GM12878 (cell line): ENCODE measurements at regions not wholly inside any gene's neighbourhood (a gene's known extent, or its start where the extent isn't known, plus 50 kb on each side); places are given as distances from the start of the nearest gene placed in this dataset.

Source experiments
- ATAC-seq: fragments of 200-7000 bp; cut with Tn5 transposase; 3 replicates; pipeline ENCODE4 v1.9.1; 2020; ENCODE audit warnings: mild to moderate bottlenecking, moderate library complexity
- BruUV-seq: library from RNA; stranded (reverse); fragments of 400-500 nt; replicated peaks from 2 replicates; lab custom pipeline; 2021; lab: Mats Ljungman, UMichigan
- CTCF ChIA-PET: fragments of 300-600 bp; sonication (Branson Sonifier 250); formaldehyde crosslinking; extraction: SDS; loops from one replicate; lab custom pipeline; 2021; ENCODE audit warnings: inconsistent platforms; lab: Yijun Ruan, JAX
- POLR2A ChIA-PET: fragments of 350-600 bp; formaldehyde crosslinking; extraction: SDS; loops from one replicate; lab custom pipeline; 2021; ENCODE audit warnings: inconsistent platforms; lab: Charles Lee
- RAD21 ChIA-PET: fragments of 300-600 bp; sonication (Branson Sonifier 250); formaldehyde crosslinking; loops from one replicate; lab custom pipeline; 2023; ENCODE audit warnings: antibody characterized with exemption; ENCODE audit not compliant: unreplicated experiment; lab: Charles Lee
- SMC1A ChIA-PET: fragments of 300-600 bp; sonication (Branson Sonifier 250); formaldehyde crosslinking; loops from one replicate; lab custom pipeline; 2023; ENCODE audit not compliant: unreplicated experiment, uncharacterized antibody; lab: Charles Lee
- DNase-seq: peaks from one replicate; pipeline ENCODE4 v3.0.0-alpha.2; 2011; ENCODE audit warnings: low read depth, low spot score
- FAIRE-seq: peaks from 3 replicates; lab custom pipeline; 2011; peaks lifted over from hg19 to GRCh38; lab: Jason Lieb, UNC
- H2AFZ ChIP-seq: 2 replicates; pipeline ENCODE4 v1.6.0; 2011; ENCODE audit warnings: low read depth, low read length, control low read depth; ENCODE audit not compliant: control insufficient read depth
- H3K27ac ChIP-seq: 2 replicates; pipeline ENCODE4 v1.5.1; 2011; ENCODE audit warnings: control low read depth; ENCODE audit not compliant: control insufficient read depth, insufficient read depth
- H3K27me3 ChIP-seq, 2 experiments: replicated peaks in 1 of 2; 2 replicates each; pipeline versions ENCODE4 v1.6.0 to v1.6.1; 2011; ENCODE audit warnings: low read length in 1 of 2; ENCODE audit not compliant: control insufficient read depth in 2 of 2, insufficient read depth in 2 of 2
- H3K36me3 ChIP-seq, 2 experiments: 2 replicates each; pipeline ENCODE4 v1.5.1; 2011; ENCODE audit warnings: low read length in 1 of 2; ENCODE audit not compliant: control insufficient read depth in 2 of 2, insufficient read depth in 2 of 2
- H3K4me1 ChIP-seq: 2 replicates; pipeline ENCODE4 v1.6.1; 2011; ENCODE audit warnings: mild to moderate bottlenecking, low read length, moderate library complexity, mixed read lengths; ENCODE audit not compliant: control insufficient read depth, insufficient read depth
- H3K4me2 ChIP-seq: 2 replicates; pipeline ENCODE4 v1.6.0; 2011; ENCODE audit warnings: control low read depth; ENCODE audit not compliant: control insufficient read depth, insufficient read depth
- H3K4me3 ChIP-seq: fragments of 200-600 bp; sonication (generic); 2 replicates; pipeline ENCODE4 v1.5.1; 2016
- H3K79me2 ChIP-seq: 2 replicates; pipeline ENCODE4 v1.6.0; 2011; ENCODE audit warnings: low read length; ENCODE audit not compliant: control insufficient read depth, insufficient read depth
- H3K9ac ChIP-seq: 2 replicates; pipeline ENCODE4 v1.8.0; 2011; ENCODE audit warnings: low read length, control low read depth, mixed read lengths; ENCODE audit not compliant: control insufficient read depth, insufficient read depth
- H3K9me3 ChIP-seq: replicated peaks from 3 replicates; pipeline ENCODE4 v1.5.1; 2011; ENCODE audit warnings: mild to moderate bottlenecking, low read length; ENCODE audit not compliant: control insufficient read depth, insufficient read depth
- H4K20me1 ChIP-seq: 2 replicates; pipeline ENCODE4 v1.6.0; 2011; ENCODE audit not compliant: control insufficient read depth, insufficient read depth
- E4F1 ChIP-seq: fragments of 450-650 bp; IDR thresholded peaks from 2 replicates; pipeline ENCODE4 v1.6.1; 2018; ENCODE audit warnings: borderline replicate concordance, mild to moderate bottlenecking; ENCODE audit not compliant: partially characterized antibody
- EZH2 ChIP-seq: IDR thresholded peaks from 2 replicates; pipeline ENCODE4 v1.6.1; 2012; ENCODE audit warnings: low read depth, mild to moderate bottlenecking, control low read depth, inconsistent platforms, low read length, borderline replicate concordance; ENCODE audit not compliant: control insufficient read depth
- FOXM1 ChIP-seq: IDR thresholded peaks from 2 replicates; pipeline ENCODE4 v1.6.1; 2012; ENCODE audit warnings: low read depth, mild to moderate bottlenecking, inconsistent platforms, low read length, moderate library complexity
- IKZF1 ChIP-seq: fragments of 450-650 bp; conservative IDR thresholded peaks from 2 replicates; pipeline ENCODE4 v1.6.1; 2017; ENCODE audit warnings: antibody characterized with exemption, mild to moderate bottlenecking
- IRF3 ChIP-seq: fragments of 450-650 bp; IDR thresholded peaks from 2 replicates; pipeline ENCODE4 v1.6.1; 2014; ENCODE audit warnings: mild to moderate bottlenecking
- MXI1 ChIP-seq: fragments of 150-350 bp; IDR thresholded peaks from 2 replicates; pipeline ENCODE4 v1.6.1; 2011; ENCODE audit warnings: low read depth, mild to moderate bottlenecking, inconsistent platforms, low read length, improper control_type of control experiment
- PBX3 ChIP-seq: IDR thresholded peaks from 2 replicates; pipeline ENCODE4 v1.6.1; 2011; ENCODE audit warnings: mild to moderate bottlenecking, low read depth, low read length, moderate library complexity; ENCODE audit not compliant: insufficient replicate concordance
- POLR2AphosphoS2 ChIP-seq: IDR thresholded peaks from 2 replicates; pipeline ENCODE4 v1.6.1; 2011; ENCODE audit warnings: low read depth, mild to moderate bottlenecking, low read length, improper control_type of control experiment, moderate library complexity
- TAF1 ChIP-seq: IDR thresholded peaks from 2 replicates; pipeline ENCODE4 v1.6.1; 2011; ENCODE audit warnings: mild to moderate bottlenecking, low read depth, low read length, borderline replicate concordance
- USF2 ChIP-seq: IDR thresholded peaks from 2 replicates; pipeline ENCODE4 v1.6.1; 2011; ENCODE audit warnings: low read depth, low read length, improper control_type of control experiment, borderline replicate concordance
- ZNF24 ChIP-seq: fragments of 450-650 bp; IDR thresholded peaks from 2 replicates; pipeline ENCODE4 v1.6.1; 2017; ENCODE audit warnings: antibody characterized with exemption, mild to moderate bottlenecking
- WGBS: methylation state at CpG from one replicate; pipeline ENCODE4 v1.1.6; 2016; ENCODE audit warnings: low lambda C conversion rate; ENCODE audit not compliant: insufficient replicate concordance, insufficient coverage; ENCODE audit errors: missing lambda C conversion rate; 5-methylcytosine and 5-hydroxymethylcytosine counted together
- in situ Hi-C: fragments of 300-500 bp; cut with MboI; formaldehyde crosslinking; loops from 9 replicates; pipeline ENCODE4 v1.14.3; 2018; ENCODE audit warnings: mixed read lengths
- intact Hi-C: fragments of 100-400 bp; cut with micrococcal nuclease; formaldehyde crosslinking; loops from one replicate; pipeline ENCODE4 v1.14.2; 2022; ENCODE audit not compliant: unreplicated experiment

GRCh38 chr20:19956976-19957375 lies 60.2 kb upstream of the NAA20 start:
- no peak for TF ChIP-seq TAF1
- no peak for TF ChIP-seq IKZF1
- TF ChIP-seq POLR2AphosphoS2 = no peak
- no peak for TF ChIP-seq ZNF24
- Histone ChIP-seq H4K20me1 (no peaks in the 10 kb centered on the region), H3K4me2 (no peak overlapping the region), H3K27me3 (no peaks in the 10 kb centered on the region; a peak in 1 of 4 replicates), H3K79me2 (no peaks in the 10 kb centered on the region), H2AFZ (no peak overlapping the region), H3K36me3 (no peaks in the 10 kb centered on the region), H3K4me3 (no peak overlapping the region), H3K27ac (no peak overlapping the region), H3K9me3 (no peaks in the 10 kb centered on the region; the same call in 2 of the 3 replicates), H3K4me1 (peaks cover 13% of the 10 kb centered on the region), H3K9ac (no peak overlapping the region)
- no peak for DNase-seq
- WGBS = 37% methylated on average over 4 of the region's 4 CpGs
- ATAC-seq = no peak
- ChIA-PET POLR2A (no interaction called here), RAD21 (no interaction called here), SMC1A (interaction anchor here (1.0 kb wide), 1 partner anchor 9 kb away, joined by 6 read pairs; no protein-coding TSS in a partner anchor), CTCF (no interaction called here)
- intact Hi-C loops (no loop called here), in situ Hi-C loops (loop anchor here (5.0 kb wide), 1 partner anchor 50 kb away; no protein-coding TSS in a partner anchor)
- no TSS peak for BruUV-seq
- FAIRE-seq = no peak

GRCh38 chr20:19958219-19958618 lies 58.9 kb upstream of the NAA20 start:
- SMC1A ChIA-PET = interaction anchor here (0.8 to 1.0 kb wide), 2 partner anchors 8 to 71 kb away, joined by 3 to 6 read pairs; no protein-coding TSS in a partner anchor
- POLR2A ChIA-PET = no interaction called here
- Histone ChIP-seq H3K4me3 (no peak overlapping the region), H3K27me3 (no peaks in the 10 kb centered on the region; a peak in 1 of 4 replicates), H4K20me1 (no peaks in the 10 kb centered on the region), H3K9me3 (no peaks in the 10 kb centered on the region; the same call in 2 of the 3 replicates), H2AFZ (no peak overlapping the region), H3K27ac (no peak overlapping the region), H3K4me2 (no peak overlapping the region), H3K36me3 (no peaks in the 10 kb centered on the region), H3K9ac (no peak overlapping the region), H3K79me2 (no peaks in the 10 kb centered on the region), H3K4me1 (peaks cover under 1% of the 10 kb centered on the region)
- BruUV-seq = no TSS peak
- 0% methylated on average over 3 of the region's 3 CpGs for WGBS
- in situ Hi-C loops = loop anchor here (5.0 kb wide), 1 partner anchor 49 kb away; no protein-coding TSS in a partner anchor
- FAIRE-seq (no peak), ATAC-seq (no peak), DNase-seq (no peak)
- RAD21 ChIA-PET = no interaction called here
- CTCF ChIA-PET = no interaction called here
- intact Hi-C loops = no loop called here
- TF ChIP-seq USF2 (no peak), MXI1 (no peak), FOXM1 (no peak), EZH2 (no peak), PBX3 (no peak), IRF3 (no peak), E4F1 (no peak)
